ENCODE measurements at regions not wholly inside any gene's neighbourhood (a gene's known extent, or its start where the extent isn't known, plus 50 kb on each side); places are given as distances from the start of the nearest gene placed in this dataset.

- no peak for DNase-seq
- Histone ChIP-seq H3K9ac (no peak overlapping the region), H3K4me2 (ENCODE audit: unreplicated experiment) (no peak overlapping the region), H3K9me2 (ENCODE audit: insufficient read depth) (no peaks in the 10 kb centered on the region), H3K79me2 (ENCODE audit: insufficient read depth) (no peaks in the 10 kb centered on the region), H4K20me1 (ENCODE audit: insufficient read depth) (no peaks in the 10 kb centered on the region), H3K4me3 (no peak overlapping the region), H3K9me3 (ENCODE audit: low read depth) (no peaks in the 10 kb centered on the region), H3K36me3 (ENCODE audit: low read depth) (no peaks in the 10 kb centered on the region), H2AFZ (no peak overlapping the region), H3F3A (ENCODE audit: insufficient read depth) (no peaks in the 10 kb centered on the region), H3K27ac (no peak overlapping the region), H3K4me1 (ENCODE audit: insufficient read depth) (no peaks in the 10 kb centered on the region), H3K27me3 (replicated peaks; ENCODE audit: insufficient read depth) (no peaks in the 10 kb centered on the region)
- in situ Hi-C loops (cut with MboI): no loop called here
- TF ChIP-seq EZH2phosphoT487 (IDR thresholded peaks at IDR 0.05; ENCODE audit: insufficient read depth, low read depth) (no peak), EZH2 (IDR thresholded peaks at IDR 0.05; ENCODE audit: insufficient read depth, poor library complexity, severe bottlenecking) (no peak)
- 45 to 62% methylated on average over 3 of the region's 3 CpGs for WGBS, 2 experiments (ENCODE audit: low coverage in 1 of 2, low lambda C conversion rate in 2 of 2, missing lambda C conversion rate in 2 of 2)
These were observed 50.4 kb upstream of the ARX start for GRCh38 chrX:25066131-25066530.

Measured in GM23248 (cell line).